ENCODE measurements at regions not wholly inside any gene's neighbourhood (a gene's known extent, or its start where the extent isn't known, plus 50 kb on each side); places are given as distances from the start of the nearest gene placed in this dataset.

- H3K4me3 ChIP-seq (ENCODE audit: low read depth, low read length) = no peak overlapping the region
- DNase-seq (ENCODE audit: low read depth) = no peak
- TF ChIP-seq, protein P1, sequence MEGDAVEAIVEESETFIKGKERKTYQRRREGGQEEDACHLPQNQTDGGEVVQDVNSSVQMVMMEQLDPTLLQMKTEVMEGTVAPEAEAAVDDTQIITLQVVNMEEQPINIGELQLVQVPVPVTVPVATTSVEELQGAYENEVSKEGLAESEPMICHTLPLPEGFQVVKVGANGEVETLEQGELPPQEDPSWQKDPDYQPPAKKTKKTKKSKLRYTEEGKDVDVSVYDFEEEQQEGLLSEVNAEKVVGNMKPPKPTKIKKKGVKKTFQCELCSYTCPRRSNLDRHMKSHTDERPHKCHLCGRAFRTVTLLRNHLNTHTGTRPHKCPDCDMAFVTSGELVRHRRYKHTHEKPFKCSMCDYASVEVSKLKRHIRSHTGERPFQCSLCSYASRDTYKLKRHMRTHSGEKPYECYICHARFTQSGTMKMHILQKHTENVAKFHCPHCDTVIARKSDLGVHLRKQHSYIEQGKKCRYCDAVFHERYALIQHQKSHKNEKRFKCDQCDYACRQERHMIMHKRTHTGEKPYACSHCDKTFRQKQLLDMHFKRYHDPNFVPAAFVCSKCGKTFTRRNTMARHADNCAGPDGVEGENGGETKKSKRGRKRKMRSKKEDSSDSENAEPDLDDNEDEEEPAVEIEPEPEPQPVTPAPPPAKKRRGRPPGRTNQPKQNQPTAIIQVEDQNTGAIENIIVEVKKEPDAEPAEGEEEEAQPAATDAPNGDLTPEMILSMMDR (IDR thresholded peaks at IDR 0.05; ENCODE audit: control insufficient read depth, extremely low read depth, insufficient read depth) = no peak
Measured at GRCh38 chr9:13674926-13675637, 395.6 kb upstream of the MPDZ start.

DNA sequence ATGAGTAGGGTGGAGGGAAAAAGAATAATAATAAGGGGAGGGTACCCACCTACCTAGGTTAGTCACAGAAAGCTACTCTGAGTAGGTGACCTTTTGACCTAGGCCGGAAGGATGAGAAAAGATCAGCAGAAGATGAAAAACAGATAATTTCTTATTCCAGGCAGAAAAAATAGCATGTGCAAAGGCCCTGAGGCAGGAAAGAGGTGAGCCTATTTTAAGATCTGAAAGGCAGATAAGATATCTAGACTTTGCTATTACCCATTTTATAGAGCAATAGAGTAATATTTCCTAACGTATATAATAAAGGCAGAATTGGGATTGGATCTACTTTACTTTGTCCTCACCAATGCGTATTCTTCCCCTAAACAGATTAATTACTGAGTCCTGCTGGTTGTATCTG lies 393.9 kb upstream of the MPDZ start:
- no peak for DNase-seq (ENCODE audit: low read depth)
- TF ChIP-seq, protein P1 (IDR thresholded peaks at IDR 0.05; ENCODE audit: control insufficient read depth, extremely low read depth, insufficient read depth) = no peak
- H3K4me3 ChIP-seq (ENCODE audit: low read depth, low read length) = no peak overlapping the region

GRCh38 chr9:13665418-13666066 lies 386.1 kb upstream of the MPDZ start:
- TF ChIP-seq, protein P1 (IDR thresholded peaks at IDR 0.05; ENCODE audit: control insufficient read depth, extremely low read depth, insufficient read depth) = no peak
- no peak for DNase-seq (ENCODE audit: low read depth)
- no peak overlapping the region for H3K4me3 ChIP-seq (ENCODE audit: low read depth, low read length)

DNA sequence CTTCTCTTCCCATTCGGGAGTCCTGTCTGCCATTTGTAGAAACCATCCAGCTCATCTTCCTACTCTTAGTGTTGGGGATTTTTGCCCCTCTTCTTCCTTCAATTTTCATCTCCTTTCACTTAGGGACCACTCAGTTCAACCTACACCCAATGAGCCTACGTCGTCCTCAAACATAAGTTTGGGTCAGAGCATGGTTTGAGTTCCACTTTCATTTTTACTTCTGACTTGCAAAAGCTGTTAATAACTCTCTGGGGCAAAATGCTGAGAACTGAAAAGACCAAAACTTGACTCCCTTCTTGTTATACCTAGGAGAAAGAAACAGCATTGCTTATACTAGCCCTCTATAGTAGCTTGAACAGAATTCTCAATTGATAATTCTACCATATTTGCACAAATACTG lies 381.5 kb upstream of the MPDZ start:
- DNase-seq (ENCODE audit: low read depth) = no peak
- TF ChIP-seq, protein P1 (IDR thresholded peaks at IDR 0.05; ENCODE audit: control insufficient read depth, extremely low read depth, insufficient read depth) = no peak
- no peak overlapping the region for H3K4me3 ChIP-seq (ENCODE audit: low read depth, low read length)

DNA sequence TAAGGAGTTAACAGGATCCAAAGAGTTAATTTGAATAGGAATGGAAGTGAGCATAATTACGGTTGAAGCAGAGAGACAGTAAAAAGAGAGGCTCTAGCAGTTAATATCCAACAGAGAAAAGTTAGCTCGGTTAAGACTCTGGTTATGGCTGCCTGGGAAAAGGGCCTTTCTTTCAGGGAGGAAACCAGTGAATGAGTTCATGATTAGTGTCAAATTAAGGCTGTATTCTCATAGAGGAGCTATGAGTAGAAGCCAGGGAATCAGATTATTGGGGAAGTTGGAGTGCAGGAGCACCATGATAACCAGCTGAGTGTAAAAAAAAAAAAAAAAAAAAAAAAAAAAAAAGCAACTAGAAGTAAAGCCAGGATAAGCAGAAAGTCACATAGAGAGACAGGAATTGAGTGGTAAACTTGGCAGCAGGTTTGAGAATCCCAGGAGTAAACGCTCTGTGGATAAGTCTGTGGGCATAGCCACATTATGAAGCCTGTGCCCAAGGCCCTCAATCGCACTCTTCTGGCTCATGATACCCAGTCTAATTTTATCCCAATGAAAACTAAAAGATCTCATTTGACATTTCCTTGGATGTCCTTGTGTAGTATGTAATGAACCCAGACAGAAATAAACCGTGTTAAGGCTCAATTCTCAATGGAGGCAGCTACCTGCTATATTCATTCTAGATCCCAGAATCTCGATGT lies 372.6 kb upstream of the MPDZ start:
- DNase-seq (ENCODE audit: low read depth) = peak; percentile 15
- no peak overlapping the region for H3K4me3 ChIP-seq (ENCODE audit: low read depth, low read length)
- TF ChIP-seq, protein P1 (IDR thresholded peaks at IDR 0.05; ENCODE audit: control insufficient read depth, extremely low read depth, insufficient read depth) = no peak

- TF ChIP-seq, protein P1 (IDR thresholded peaks at IDR 0.05; ENCODE audit: control insufficient read depth, extremely low read depth, insufficient read depth) = no peak
- no peak for DNase-seq (ENCODE audit: low read depth)
- H3K4me3 ChIP-seq (ENCODE audit: low read depth, low read length) = no peak overlapping the region
Measured at GRCh38 chr9:13651526-13651925, 372.0 kb upstream of the MPDZ start.
